GM23338 (cell line): ENCODE measurements at regions not wholly inside any gene's neighbourhood (a gene's known extent, or its start where the extent isn't known, plus 50 kb on each side); places are given as distances from the start of the nearest gene placed in this dataset.

ENCODE experiments used
- ATAC-seq: fragments of 200-7000 bp; cut with Tn5 transposase; 3 replicates; pipeline ENCODE4 v1.9.1; 2020
- DNase-seq: peaks from one replicate; pipeline ENCODE4 v3.0.0-alpha.2; 2015; ENCODE audit warnings: low spot score
- H2AFZ ChIP-seq: fragments of 200-600 bp; sonication (generic); 2 replicates; pipeline ENCODE4 v1.8.0; 2016; ENCODE audit warnings: antibody characterized with exemption, mild to moderate bottlenecking, moderate library complexity
- H3F3A ChIP-seq: fragments of 200-600 bp; sonication (generic); replicated peaks from 2 replicates; pipeline ENCODE4 v1.8.0; 2017; ENCODE audit warnings: antibody characterized with exemption, mixed run types, low read depth
- H3K27ac ChIP-seq: fragments of 200-600 bp; sonication (generic); 2 replicates; pipeline ENCODE4 v1.6.1; 2016; ENCODE audit warnings: low read depth
- H3K27me3 ChIP-seq: fragments of 200-600 bp; sonication (generic); 2 replicates; pipeline ENCODE4 v1.8.0; 2016; ENCODE audit warnings: mild to moderate bottlenecking, mixed run types, moderate library complexity; ENCODE audit not compliant: insufficient read depth
- H3K36me3 ChIP-seq: fragments of 200-600 bp; sonication (generic); 2 replicates; pipeline ENCODE4 v1.8.0; 2016; ENCODE audit warnings: mild to moderate bottlenecking; ENCODE audit not compliant: insufficient read depth
- H3K4me1 ChIP-seq: fragments of 200-600 bp; sonication (generic); 2 replicates; pipeline ENCODE4 v1.8.0; 2016; ENCODE audit warnings: mild to moderate bottlenecking, moderate library complexity; ENCODE audit not compliant: insufficient read depth
- H3K4me2 ChIP-seq: fragments of 200-600 bp; sonication (generic); 2 replicates; pipeline ENCODE4 v1.7.1; 2017; ENCODE audit warnings: mixed run types
- H3K4me3 ChIP-seq: fragments of 200-600 bp; sonication (generic); 2 replicates; pipeline ENCODE4 v1.6.1; 2016; ENCODE audit warnings: mixed run types
- H3K79me2 ChIP-seq: fragments of 200-600 bp; sonication (generic); replicated peaks from 2 replicates; pipeline ENCODE4 v1.8.0; 2017; ENCODE audit warnings: mild to moderate bottlenecking; ENCODE audit not compliant: insufficient read depth
- H3K9me2 ChIP-seq: fragments of 200-600 bp; sonication (generic); 2 replicates; pipeline ENCODE4 v1.8.0; 2017; ENCODE audit not compliant: insufficient read depth
- H4K20me1 ChIP-seq: fragments of 200-600 bp; sonication (generic); replicated peaks from 2 replicates; pipeline ENCODE4 v1.8.0; 2017; ENCODE audit warnings: mild to moderate bottlenecking; ENCODE audit not compliant: insufficient read depth
- H3K27ac Mint-ChIP-seq: 2 replicates; pipeline ENCODE4 v1.8.0; 2020; ENCODE audit warnings: inconsistent platforms, mild to moderate bottlenecking, moderate library complexity, mixed read lengths
- H3K27me3 Mint-ChIP-seq: 3 replicates; pipeline ENCODE4 v1.8.0; 2022; ENCODE audit warnings: low read depth, mild to moderate bottlenecking, moderate library complexity, mixed read lengths, inconsistent platforms; ENCODE audit not compliant: insufficient read depth, poor library complexity
- H3K36me3 Mint-ChIP-seq: 3 replicates; pipeline ENCODE4 v1.8.0; 2021; ENCODE audit warnings: low read depth, mild to moderate bottlenecking, inconsistent platforms, moderate library complexity, mixed read lengths
- H3K4me1 Mint-ChIP-seq: 3 replicates; pipeline ENCODE4 v1.8.0; 2020; ENCODE audit warnings: mild to moderate bottlenecking, inconsistent platforms, mixed read lengths
- H3K4me3 Mint-ChIP-seq: 3 replicates; pipeline ENCODE4 v1.8.0; 2021; ENCODE audit warnings: moderate library complexity, mild to moderate bottlenecking, inconsistent platforms, mixed read lengths
- H3K9me3 Mint-ChIP-seq: 3 replicates; pipeline ENCODE4 v1.8.0; 2020; ENCODE audit warnings: moderate library complexity, mild to moderate bottlenecking, inconsistent platforms, mixed read lengths
- CREB1 ChIP-seq: fragments of 250-450 bp; sonication (Bioruptor Pico); IDR thresholded peaks from 2 replicates; pipeline ENCODE4 v1.5.0; 2020; ENCODE audit warnings: low read depth, mild to moderate bottlenecking, moderate library complexity
- ETS1 ChIP-seq: IDR thresholded peaks from 2 replicates; pipeline ENCODE4 v1.6.1; 2016; ENCODE audit warnings: antibody characterized with exemption
- NANOG ChIP-seq: IDR thresholded peaks from 2 replicates; pipeline ENCODE4 v1.6.1; 2016; ENCODE audit warnings: antibody characterized with exemption, borderline replicate concordance
- POLR2AphosphoS5 ChIP-seq: IDR thresholded peaks from 2 replicates; pipeline ENCODE4 v1.6.1; 2016; ENCODE audit warnings: antibody characterized with exemption, low read depth
- ZNF114 ChIP-seq: fragments of 250-450 bp; sonication (Bioruptor Pico); IDR thresholded peaks from 2 replicates; pipeline ENCODE4 v1.5.0; 2020; ENCODE audit warnings: mild to moderate bottlenecking, moderate library complexity
- TF ChIP-seq, protein P1 (sequence below): IDR thresholded peaks from one replicate; pipeline ENCODE4 v1.6.1; 2018; ENCODE audit warnings: antibody characterized with exemption; ENCODE audit not compliant: unreplicated experiment
- TF ChIP-seq, protein P2 (sequence below), 2 experiments: fragments of 200-600 bp in 1 of 2; sonication (generic) in 1 of 2; conservative IDR thresholded peaks; 2 replicates each; pipeline versions ENCODE4 v1.5.1 to v1.6.1; 2016 to 2017; ENCODE audit warnings: antibody characterized with exemption in 2 of 2, low read depth in 2 of 2, mild to moderate bottlenecking in 2 of 2, moderate library complexity in 1 of 2

DNA sequence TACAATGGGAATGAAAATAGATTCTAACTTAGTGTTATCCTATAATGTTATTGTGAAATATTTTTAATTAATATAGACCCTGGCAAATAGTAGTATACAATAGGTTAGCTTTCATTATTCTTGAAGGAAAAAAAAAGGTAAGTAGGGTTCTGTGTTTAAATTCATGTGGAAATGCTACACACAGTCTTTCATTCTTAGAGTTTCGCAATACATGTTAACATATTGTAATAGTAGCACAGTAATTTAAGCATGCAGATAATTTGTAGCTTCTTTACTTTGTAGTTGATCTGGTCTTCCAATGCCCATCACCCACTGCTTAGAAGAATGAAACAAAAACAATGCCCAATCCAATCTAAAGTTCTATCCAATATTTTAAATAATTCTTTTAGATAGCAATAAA, 54.8 kb upstream of the MSTN start (continued):
- TF ChIP-seq, protein P1, sequence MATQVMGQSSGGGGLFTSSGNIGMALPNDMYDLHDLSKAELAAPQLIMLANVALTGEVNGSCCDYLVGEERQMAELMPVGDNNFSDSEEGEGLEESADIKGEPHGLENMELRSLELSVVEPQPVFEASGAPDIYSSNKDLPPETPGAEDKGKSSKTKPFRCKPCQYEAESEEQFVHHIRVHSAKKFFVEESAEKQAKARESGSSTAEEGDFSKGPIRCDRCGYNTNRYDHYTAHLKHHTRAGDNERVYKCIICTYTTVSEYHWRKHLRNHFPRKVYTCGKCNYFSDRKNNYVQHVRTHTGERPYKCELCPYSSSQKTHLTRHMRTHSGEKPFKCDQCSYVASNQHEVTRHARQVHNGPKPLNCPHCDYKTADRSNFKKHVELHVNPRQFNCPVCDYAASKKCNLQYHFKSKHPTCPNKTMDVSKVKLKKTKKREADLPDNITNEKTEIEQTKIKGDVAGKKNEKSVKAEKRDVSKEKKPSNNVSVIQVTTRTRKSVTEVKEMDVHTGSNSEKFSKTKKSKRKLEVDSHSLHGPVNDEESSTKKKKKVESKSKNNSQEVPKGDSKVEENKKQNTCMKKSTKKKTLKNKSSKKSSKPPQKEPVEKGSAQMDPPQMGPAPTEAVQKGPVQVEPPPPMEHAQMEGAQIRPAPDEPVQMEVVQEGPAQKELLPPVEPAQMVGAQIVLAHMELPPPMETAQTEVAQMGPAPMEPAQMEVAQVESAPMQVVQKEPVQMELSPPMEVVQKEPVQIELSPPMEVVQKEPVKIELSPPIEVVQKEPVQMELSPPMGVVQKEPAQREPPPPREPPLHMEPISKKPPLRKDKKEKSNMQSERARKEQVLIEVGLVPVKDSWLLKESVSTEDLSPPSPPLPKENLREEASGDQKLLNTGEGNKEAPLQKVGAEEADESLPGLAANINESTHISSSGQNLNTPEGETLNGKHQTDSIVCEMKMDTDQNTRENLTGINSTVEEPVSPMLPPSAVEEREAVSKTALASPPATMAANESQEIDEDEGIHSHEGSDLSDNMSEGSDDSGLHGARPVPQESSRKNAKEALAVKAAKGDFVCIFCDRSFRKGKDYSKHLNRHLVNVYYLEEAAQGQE = no peak
- no peak for TF ChIP-seq ETS1
- no peak for TF ChIP-seq ZNF114 (CRISPR knock-in tag)

DNA sequence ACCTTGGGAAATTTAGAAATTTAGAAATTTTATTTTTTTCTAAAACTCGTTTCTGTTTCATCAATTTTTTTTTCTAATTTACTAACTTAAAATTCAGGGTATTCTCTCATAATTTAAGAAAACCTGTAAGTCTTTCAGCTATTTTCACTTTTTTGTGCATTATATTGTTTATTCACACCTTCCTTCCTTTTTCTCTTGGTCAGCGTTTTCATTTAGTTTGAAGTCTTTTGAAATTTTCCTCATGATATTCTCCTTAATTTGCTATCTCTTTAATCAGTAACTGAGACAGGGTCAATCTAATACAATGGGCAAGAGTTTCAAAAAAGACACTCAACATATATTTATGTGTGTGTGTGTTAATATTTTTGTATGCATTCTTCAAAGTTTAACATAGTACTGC, 50.5 kb upstream of the MSTN start:
- Histone ChIP-seq H3K4me3 (no peak overlapping the region), H3K79me2 (no peaks in the 10 kb centered on the region), H4K20me1 (no peaks in the 10 kb centered on the region), H2AFZ (no peak overlapping the region), H3F3A (no peaks in the 10 kb centered on the region), H3K27ac (no peak overlapping the region), H3K36me3 (no peaks in the 10 kb centered on the region), H3K4me1 (no peaks in the 10 kb centered on the region), H3K4me2 (no peak overlapping the region), H3K9me2 (no peaks in the 10 kb centered on the region; the same call in 1 of the 2 replicates), H3K27me3 (no peaks in the 10 kb centered on the region)
- no peaks in the 10 kb centered on the region for H3K36me3 Mint-ChIP-seq
- DNase-seq (no peak), ATAC-seq (no peak)
- peaks cover 2% of the 10 kb centered on the region; the same call in 1 of the 3 replicates for H3K4me1 Mint-ChIP-seq
- TF ChIP-seq POLR2AphosphoS5 (no peak), CREB1 (no peak), ETS1 (no peak), NANOG (no peak)
- TF ChIP-seq, protein P1 = no peak
- TF ChIP-seq, protein P2, sequence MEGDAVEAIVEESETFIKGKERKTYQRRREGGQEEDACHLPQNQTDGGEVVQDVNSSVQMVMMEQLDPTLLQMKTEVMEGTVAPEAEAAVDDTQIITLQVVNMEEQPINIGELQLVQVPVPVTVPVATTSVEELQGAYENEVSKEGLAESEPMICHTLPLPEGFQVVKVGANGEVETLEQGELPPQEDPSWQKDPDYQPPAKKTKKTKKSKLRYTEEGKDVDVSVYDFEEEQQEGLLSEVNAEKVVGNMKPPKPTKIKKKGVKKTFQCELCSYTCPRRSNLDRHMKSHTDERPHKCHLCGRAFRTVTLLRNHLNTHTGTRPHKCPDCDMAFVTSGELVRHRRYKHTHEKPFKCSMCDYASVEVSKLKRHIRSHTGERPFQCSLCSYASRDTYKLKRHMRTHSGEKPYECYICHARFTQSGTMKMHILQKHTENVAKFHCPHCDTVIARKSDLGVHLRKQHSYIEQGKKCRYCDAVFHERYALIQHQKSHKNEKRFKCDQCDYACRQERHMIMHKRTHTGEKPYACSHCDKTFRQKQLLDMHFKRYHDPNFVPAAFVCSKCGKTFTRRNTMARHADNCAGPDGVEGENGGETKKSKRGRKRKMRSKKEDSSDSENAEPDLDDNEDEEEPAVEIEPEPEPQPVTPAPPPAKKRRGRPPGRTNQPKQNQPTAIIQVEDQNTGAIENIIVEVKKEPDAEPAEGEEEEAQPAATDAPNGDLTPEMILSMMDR (conservative IDR thresholded peaks at IDR 0.05; ENCODE audit: low read depth in 2 of 2) = no peak
- no peaks in the 10 kb centered on the region; the same call in 2 of the 3 replicates for H3K9me3 Mint-ChIP-seq
- no peaks in the 10 kb centered on the region for H3K27me3 Mint-ChIP-seq
- no peak overlapping the region for H3K27ac Mint-ChIP-seq
- no peak overlapping the region for H3K4me3 Mint-ChIP-seq
